ENCODE measurements at regions not wholly inside any gene's neighbourhood (a gene's known extent, or its start where the extent isn't known, plus 50 kb on each side); places are given as distances from the start of the nearest gene placed in this dataset.

DNA sequence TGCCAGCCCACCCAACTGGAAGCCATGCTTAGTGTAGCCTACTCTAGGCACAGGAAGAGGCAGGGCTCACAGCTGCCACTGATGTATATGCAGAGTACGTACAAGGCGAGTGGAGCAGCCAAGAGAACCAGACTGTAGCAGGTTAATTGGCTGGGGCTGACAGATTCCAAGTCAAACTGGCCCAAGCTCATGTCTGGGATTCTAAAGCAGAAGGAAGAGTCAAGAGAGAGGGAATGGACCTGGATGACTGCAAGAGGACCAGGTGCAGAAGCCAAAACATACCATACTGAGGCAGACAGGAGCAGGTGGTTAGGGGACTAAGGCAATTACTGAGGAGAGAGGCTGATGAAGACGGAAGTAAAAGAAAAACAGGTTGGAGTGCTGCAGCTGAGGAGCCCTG is 51.3 kb upstream of the LRRN2 start:
- no peak for DNase-seq (ENCODE audit: low spot score)

- DNase-seq (ENCODE audit: low spot score), result no peak
These were observed 53.0 kb upstream of the LRRN2 start for GRCh38 chr1:204738506-204738905.

DNA sequence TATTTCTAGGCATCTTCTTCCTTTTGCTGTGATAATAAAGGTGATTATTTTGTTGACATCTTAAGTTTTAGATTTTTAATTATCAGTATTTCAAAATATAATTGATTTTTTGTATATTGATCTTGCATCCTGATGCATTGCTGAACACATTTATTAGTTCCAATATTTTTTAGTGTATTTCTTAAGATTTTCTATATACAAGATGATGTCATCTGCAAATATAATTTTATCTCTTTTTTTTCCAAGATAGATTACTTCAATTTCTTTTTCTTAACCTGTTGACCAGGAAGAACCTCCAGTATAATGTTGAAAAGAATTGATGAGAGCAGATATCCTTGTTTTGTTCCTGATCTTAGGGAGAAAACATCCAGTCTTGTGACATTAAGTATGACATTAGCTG is 54.8 kb upstream of the LRRN2 start:
- DNase-seq (ENCODE audit: low spot score), result no peak

- DNase-seq (ENCODE audit: low spot score), result no peak
These were observed 55.9 kb upstream of the LRRN2 start for GRCh38 chr1:204741440-204741839.

DNA sequence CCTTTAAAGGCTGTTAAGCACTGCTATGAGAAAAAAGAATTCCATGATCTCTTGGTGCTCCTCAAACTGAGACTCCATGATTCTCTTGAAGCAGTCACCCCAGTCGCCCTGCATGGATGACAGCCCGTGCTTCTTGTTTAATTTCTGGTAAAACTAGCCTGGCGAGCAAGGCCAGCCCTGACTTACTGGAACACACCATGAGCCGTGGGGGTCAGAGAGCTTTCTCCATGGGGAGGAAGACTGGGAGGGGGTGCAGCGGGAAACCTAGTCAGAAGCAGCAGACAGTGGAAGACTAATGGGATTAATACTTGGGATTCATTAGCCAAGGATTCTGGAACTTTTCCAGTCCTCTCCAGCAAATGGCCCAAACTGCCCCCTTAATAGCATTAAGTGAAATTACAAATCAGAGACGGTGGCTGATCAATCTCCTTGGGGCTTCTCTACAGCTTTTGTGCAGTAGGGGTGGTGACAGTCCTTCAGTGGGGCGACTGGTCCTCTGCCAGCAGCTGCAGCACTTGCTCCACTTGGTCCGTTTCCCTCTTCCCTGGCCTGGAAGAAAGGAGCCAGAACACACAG is 57.2 kb upstream of the LRRN2 start:
- no peak for DNase-seq (ENCODE audit: low spot score)

- DNase-seq (ENCODE audit: low spot score), result no peak
These were observed 58.7 kb upstream of the LRRN2 start for GRCh38 chr1:204744107-204744779.

GRCh38 chr1:204746838-204747442 is 61.4 kb upstream of the LRRN2 start:
- DNase-seq (ENCODE audit: low spot score), result peak; percentile 78

DNA sequence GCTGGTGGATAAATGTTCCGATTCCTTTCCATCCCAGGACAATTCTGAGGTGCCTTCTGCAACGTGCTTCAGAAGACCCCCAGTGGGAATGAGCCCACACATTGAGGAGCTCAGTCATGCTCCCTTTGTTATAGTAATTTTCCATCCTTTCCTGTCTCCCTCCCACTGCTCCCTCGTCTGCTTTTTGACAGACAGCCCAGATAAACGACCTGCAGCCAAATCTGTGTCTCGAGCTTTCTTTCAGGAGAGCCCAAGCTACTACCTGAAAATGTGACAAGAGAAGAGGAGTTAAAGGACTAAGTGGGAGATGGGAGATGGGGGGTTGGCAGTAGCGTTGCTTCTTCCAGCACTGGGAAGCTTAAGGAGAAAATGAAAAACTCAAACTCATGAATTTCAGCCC is 65.9 kb upstream of the LRRN2 start:
- DNase-seq (ENCODE audit: low spot score), result no peak

DNA sequence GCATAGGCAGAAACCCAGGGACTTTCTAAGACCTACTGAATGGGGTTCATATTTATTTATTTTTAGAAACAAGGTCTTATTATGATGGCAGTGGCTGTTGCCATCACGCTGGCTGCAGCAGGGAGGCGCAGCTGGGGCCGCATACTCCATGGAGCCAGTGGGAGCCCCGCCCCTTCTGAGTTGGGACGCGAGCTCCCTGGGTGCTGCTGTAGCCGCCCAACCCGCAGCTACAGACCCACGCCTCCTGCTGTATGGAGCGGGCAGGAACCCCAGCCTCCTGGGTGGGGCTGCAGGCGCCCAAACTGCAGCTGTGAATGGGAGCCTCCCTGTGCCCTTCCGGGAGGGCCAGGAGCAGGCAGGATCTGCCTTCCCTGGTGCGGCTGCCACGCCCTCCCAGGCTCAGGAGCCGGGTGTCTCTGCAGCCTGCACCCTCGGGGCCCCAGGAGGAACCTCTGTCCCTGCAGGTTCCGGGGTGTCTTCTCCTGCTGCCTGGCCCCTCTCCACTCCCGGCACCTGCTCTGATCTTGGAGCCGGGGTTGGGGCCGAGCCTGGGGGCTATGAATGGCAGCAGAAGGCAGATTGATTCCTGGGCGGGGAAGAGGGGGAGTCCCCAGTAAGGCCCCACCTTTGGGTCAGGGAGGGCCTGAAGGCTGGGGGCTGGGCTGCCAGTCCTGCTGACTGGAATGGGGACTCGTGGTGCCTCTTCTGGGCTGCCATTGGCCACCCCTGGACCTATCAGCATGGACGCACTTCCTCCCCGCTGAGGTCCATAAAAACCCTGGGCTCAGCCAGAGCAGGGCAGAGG is 66.5 kb upstream of the LRRN2 start:
- DNase-seq (ENCODE audit: low spot score), result no peak

DNA sequence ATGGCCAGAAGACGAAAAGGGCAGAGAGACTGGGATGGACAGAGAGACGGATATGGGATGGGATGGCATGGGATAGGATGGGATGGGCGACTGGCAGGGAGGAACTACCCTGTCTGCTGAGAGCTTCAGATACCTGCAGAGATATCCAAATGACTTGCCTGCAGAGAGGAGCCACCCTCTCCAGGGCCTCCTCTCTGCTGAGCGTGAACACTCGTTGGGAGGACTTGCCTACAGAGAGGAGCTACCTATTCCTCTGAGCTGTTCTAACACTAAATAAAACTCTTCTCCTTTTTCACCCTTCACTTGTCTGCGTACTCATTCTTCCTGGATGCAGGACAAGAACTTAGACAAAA is 67.1 kb upstream of the LRRN2 start:
- DNase-seq (ENCODE audit: low spot score), result no peak

- no peak for DNase-seq (ENCODE audit: low spot score)
These were observed 69.3 kb upstream of the LRRN2 start for GRCh38 chr1:204754821-204755220.

- no peak for DNase-seq (ENCODE audit: low spot score)
These were observed 70.8 kb upstream of the LRRN2 start for GRCh38 chr1:204756349-204756748.

GRCh38 chr1:204756811-204757210 is 71.3 kb upstream of the LRRN2 start:
- DNase-seq (ENCODE audit: low spot score), result no peak

GRCh38 chr1:204758601-204759000 is 73.1 kb upstream of the LRRN2 start:
- DNase-seq (ENCODE audit: low spot score), result no peak

GRCh38 chr1:204760350-204760749 is 74.8 kb upstream of the LRRN2 start:
- no peak for DNase-seq (ENCODE audit: low spot score)

DNA sequence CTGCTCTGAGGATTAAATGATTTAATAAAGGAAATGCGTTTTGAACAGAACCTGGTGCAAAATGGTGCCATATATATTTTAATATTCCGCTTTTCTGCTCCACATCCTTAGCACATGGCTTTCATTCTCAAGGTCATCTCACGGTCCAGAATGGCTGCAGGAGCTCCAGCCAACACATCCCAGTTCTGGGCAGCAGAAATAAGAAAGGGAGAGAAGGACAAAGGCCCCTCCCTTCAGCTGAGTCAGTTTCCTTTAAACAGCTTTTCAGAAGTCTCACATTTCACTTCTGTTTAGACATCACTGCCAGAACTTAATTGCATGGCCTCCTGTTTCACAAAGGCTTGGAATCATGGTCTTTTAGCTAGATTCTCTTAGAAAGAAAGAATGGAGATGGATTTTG is 75.2 kb upstream of the LRRN2 start:
- DNase-seq (ENCODE audit: low spot score), result no peak

DNA sequence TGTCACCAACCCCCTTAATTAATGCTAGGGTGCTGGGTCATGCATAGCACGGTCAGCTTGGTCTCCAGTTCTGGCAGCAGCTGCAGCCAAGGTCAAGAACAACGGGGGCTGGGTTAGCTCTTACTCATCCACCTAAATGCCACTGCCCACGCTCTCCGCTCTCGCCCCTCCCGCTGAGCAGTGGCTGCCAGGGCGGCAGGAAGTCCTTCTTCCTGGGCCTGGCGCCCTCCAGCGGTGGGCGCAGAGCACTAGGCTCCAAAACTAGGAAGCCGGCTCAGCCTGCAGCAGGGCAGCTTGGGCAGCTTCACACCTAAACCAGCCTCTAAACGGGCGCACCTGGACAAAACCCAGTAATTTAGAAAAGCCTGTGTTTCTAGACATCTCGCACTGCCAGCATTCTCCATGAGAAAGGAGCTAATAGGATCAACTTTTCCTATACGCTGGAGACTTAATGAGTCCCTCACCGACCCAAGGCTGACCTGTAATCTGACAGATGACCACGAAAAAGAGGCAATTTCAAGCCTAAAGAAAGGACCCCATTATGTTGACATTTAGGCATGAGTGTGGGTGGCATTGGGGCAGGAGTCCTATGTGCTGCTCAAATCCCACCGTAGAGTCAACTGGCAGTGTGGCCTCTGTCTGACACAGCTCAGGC is 78.4 kb upstream of the LRRN2 start:
- DNase-seq (ENCODE audit: low spot score), result peak; percentile 89

DNA sequence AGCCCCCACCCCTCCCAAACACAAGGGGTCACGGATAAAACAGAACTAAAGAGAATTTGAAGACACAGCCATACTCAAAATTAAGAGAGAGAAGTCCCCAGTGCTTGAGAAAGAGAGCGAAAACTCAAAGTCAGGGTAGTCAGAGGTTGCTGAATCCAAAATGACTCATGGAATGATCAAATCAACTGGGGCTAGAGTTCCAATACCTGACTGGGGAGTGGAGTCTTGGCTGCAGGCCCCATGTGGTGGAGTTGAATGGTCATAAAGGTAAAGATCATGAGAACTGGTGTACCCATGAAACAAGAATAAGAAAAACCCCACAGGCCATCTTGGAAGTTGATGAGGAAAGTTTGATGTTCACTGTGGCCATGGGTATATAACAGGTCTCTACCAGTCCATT is 84.5 kb upstream of the LRRN2 start:
- DNase-seq (ENCODE audit: low spot score), result no peak

DNA sequence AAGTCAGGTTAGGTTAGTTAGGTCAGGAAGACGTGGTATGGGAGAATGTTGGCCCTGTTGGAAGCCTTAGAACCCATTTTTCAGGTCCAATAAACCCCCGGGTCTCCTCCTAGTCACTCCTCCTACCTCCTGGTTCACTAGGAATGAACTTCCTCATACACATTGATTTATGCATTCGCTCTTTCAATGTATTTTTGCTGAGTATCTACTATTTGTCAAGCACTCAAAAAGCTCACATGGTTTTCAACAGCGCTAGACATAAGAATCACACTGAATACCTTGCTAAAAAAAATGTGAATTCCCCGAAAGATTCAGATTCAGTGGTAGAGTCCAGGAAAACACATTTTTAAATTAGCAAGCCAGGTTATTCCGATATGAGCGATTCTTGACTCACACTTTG is 85.8 kb upstream of the LRRN2 start:
- no peak for DNase-seq (ENCODE audit: low spot score)

DNA sequence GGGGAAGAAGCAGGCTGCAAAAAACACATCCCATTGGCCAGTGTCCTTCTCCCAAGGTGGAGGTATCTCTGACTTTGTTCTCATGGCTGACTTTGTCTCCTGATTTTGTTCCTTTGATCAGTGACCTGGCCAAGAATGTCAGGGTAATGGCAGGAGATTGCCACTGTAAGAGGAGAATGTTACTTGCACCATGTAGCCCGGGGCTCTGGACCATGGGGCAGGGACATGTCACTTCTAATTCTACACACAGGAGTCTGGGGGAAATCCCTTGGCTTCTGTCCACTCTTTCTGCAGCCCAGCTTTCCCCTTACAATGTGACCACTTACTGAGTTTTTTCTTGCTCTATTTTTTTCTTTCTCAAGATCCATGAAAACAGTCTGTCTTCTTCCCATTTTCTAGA is 87.7 kb upstream of the LRRN2 start:
- no peak for DNase-seq (ENCODE audit: low spot score)

- no peak for DNase-seq (ENCODE audit: low spot score)
These were observed 90.0 kb upstream of the LRRN2 start for GRCh38 chr1:204775546-204775945.

- no peak for DNase-seq (ENCODE audit: low spot score)
These were observed 92.1 kb upstream of the LRRN2 start for GRCh38 chr1:204777591-204777990.

DNA sequence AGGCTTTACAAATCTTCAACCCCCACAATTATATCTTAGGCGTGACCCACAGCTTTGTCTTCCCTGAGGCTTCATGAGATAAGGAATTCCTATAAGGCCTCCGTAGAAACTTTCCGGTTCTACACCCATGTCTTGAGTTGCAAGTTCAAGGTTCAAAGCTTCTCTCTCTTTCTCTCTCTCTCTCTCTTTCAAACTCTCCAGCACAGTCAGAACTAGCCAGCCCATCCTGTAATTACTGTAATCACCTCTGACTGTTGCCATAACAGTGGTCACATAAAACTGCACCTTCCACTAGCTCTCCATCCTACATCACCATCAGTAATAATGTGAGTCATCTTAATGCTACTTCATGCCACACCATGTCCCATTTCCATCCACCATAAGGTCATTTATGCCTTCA is 90.0 kb upstream of the NFASC start:
- DNase-seq (ENCODE audit: low spot score), result no peak
